AG04450 (cell line): ENCODE measurements at regions not wholly inside any gene's neighbourhood (a gene's known extent, or its start where the extent isn't known, plus 50 kb on each side); places are given as distances from the start of the nearest gene placed in this dataset.
"Not testable (repeated sequence)": the region's sequence is repeated elsewhere in the genome, so short reads cannot be mapped to it uniquely, and the experiment has no call there.

Source experiments
- CTCF ChIA-PET: fragments of 300-600, 350-600 bp; formaldehyde crosslinking; extraction: SDS; loops from one replicate; lab custom pipeline; 2022; ENCODE audit warnings: antibody characterized with exemption, inconsistent platforms; lab: Charles Lee
- POLR2A ChIA-PET: fragments of 350-600 bp; formaldehyde crosslinking; extraction: SDS; loops from one replicate; lab custom pipeline; 2021; ENCODE audit warnings: antibody characterized with exemption, inconsistent platforms; lab: Yijun Ruan, JAX
- DNase-seq: peaks from one replicate; pipeline ENCODE4 v3.0.0-alpha.2; 2011; ENCODE audit warnings: low read depth, low spot score
- H3K27ac ChIP-seq: one replicate; pipeline ENCODE4 v1.5.1; 2012; ENCODE audit warnings: low read depth, low read length, control low read depth
- H3K27me3 ChIP-seq: one replicate; pipeline ENCODE4 v1.6.0; 2012; ENCODE audit warnings: low read length; ENCODE audit not compliant: control insufficient read depth, insufficient read depth
- H3K4me3 ChIP-seq: 2 replicates; pipeline ENCODE4 v1.5.1; 2011; ENCODE audit warnings: mild to moderate bottlenecking, low read depth, low read length, control low read depth
- H3K9me3 ChIP-seq: 2 replicates; pipeline ENCODE4 v1.5.1; 2012; ENCODE audit warnings: low read length; ENCODE audit not compliant: control insufficient read depth, insufficient read depth
- TF ChIP-seq, protein P1 (sequence below): IDR thresholded peaks from 2 replicates; pipeline ENCODE4 v1.5.1; 2011; ENCODE audit warnings: low read depth, low read length, control low read depth, inconsistent platforms

DNA sequence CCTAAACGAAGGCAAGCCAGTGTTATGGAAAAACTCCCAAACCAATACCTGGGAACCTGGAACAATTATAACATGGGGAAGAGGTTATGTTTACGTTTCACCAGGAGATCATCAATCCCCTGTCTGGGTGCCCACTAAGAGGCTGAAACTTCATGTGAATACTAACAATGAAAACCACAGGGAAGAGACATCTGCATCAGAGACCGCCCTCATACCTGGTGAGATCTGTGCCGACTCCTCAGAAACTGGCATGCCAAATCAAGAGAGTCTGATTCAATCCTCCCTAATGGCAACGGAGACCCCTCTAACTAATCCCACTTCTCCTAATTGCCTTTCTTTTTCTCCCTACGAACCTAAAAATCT is 163.2 kb downstream of the IER5 start:
- Histone ChIP-seq H3K4me3 (no peak overlapping the region), H3K27ac (no peak overlapping the region), H3K9me3 (no peaks in the 10 kb centered on the region), H3K27me3 (peaks cover 3% of the 10 kb centered on the region)
- TF ChIP-seq, protein P1, sequence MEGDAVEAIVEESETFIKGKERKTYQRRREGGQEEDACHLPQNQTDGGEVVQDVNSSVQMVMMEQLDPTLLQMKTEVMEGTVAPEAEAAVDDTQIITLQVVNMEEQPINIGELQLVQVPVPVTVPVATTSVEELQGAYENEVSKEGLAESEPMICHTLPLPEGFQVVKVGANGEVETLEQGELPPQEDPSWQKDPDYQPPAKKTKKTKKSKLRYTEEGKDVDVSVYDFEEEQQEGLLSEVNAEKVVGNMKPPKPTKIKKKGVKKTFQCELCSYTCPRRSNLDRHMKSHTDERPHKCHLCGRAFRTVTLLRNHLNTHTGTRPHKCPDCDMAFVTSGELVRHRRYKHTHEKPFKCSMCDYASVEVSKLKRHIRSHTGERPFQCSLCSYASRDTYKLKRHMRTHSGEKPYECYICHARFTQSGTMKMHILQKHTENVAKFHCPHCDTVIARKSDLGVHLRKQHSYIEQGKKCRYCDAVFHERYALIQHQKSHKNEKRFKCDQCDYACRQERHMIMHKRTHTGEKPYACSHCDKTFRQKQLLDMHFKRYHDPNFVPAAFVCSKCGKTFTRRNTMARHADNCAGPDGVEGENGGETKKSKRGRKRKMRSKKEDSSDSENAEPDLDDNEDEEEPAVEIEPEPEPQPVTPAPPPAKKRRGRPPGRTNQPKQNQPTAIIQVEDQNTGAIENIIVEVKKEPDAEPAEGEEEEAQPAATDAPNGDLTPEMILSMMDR = no peak
- DNase-seq = no peak
- ChIA-PET POLR2A (no interaction called here), CTCF (no interaction called here)

DNA sequence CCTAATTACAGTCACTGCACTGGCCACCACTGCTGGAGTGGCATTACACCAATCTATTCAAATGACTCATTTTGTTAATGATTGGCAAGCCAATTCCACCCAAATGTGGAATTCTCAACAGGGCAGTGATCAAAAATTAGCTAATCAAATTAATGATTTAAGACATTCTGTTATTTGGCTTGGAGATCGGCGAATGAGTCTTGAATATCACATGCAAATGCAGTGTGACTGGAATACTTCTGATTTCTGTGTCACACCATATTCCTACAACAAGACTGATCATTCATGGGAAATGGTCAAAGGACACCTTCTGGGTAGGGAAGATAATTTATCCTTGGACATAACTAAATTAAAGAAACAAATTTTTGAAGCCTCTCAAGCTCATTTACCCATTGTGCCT is 165.1 kb downstream of the IER5 start:
- H3K9me3 ChIP-seq, H3K27ac ChIP-seq, H3K27me3 ChIP-seq, POLR2A ChIA-PET, DNase-seq, H3K4me3 ChIP-seq, CTCF ChIA-PET: not testable (repeated sequence)

DNA sequence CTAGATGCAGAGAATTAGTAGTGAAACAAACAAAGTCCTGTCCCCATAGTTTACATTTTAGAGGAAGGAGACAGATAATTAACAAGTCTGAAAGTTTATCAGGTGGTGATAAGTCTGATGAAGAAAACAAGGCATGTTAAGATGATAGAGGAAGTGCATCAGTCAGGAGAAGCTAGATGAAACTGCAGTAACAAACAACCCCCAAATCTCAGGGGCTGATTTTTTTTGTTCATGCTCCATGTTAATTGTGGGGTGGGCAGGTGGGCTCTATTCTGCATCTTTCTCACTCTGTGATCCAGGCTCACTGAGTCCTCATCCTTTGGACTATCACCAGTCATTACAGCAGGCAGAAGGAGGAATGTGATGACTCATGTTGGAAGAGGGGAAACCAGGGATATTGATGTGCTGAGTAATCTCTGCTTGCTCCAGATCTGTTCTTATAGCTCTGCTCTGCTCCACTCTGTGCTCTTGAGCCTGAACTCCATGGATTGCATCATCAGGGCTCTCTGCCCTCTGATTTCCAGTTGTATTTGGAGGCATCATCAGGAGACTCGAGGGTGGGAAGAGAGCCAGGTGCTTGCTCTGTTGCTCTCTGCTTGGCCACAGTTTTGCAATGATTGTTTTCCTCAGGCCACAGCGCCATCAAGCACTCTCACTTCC is 166.9 kb downstream of the IER5 start:
- TF ChIP-seq, protein P1 = no peak
- Histone ChIP-seq H3K4me3 (no peak overlapping the region), H3K27ac (peak overlapping the region; percentile 49), H3K9me3 (no peaks in the 10 kb centered on the region), H3K27me3 (peaks cover 2% of the 10 kb centered on the region)
- ChIA-PET CTCF (no interaction called here), POLR2A (no interaction called here)
- DNase-seq = peak; percentile 94

DNA sequence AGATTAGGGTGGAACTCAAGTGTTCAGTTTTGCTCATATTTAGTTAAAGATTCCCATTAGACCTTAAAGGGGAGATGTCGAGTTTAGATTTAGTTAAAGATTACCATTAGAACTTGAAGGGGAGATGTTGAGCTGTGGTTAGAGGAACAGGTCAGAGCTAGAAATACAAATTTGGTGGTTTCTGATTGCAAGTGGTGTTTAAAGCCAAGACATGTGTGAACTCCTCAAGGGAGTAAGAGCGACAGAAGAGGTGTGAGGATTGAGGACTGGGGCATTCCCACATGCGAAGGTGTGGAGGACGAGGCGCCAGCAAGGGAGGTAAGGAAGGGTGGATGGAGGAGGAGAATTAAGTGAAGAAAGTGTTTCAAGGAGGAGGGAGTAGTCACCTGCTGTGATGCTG is 168.6 kb downstream of the IER5 start:
- CTCF ChIA-PET = interaction anchor here (1.3 kb wide), 1 partner anchor 168 kb away, joined by 3 read pairs; no protein-coding TSS in a partner anchor

DNA sequence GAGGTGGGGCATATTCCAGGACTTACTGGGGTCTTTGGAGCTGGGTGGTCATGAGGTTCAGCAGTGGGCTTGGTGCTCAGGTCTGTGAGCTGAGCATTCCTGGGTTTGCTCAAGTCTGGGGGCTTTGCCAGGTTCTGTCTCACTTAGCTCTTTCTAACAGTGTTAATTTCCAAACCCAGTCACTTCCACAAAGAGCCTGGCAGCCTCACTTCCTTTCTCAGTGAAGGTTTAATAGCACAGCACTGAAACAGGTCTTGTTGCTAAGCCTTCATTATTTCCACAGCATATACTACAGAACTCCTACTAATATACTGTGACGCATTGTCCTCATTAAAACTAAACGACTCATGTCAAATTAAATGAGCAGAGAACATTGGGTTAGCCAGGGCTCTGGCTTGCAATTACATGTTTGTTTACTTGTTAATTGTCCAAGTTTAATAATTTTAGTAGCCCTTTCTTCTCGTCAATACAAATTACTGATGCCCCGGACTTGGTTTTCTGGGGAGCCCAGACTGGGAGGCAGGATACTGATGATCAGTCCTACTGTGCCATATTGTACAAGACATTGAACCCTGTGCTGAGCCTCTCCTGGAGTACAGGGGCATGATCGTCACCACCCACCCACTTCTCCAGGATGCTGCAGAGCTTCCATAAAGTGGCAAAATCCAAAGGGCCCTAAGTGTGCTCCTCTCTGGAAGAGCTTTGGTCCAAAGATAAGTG is 170.7 kb downstream of the IER5 start:
- DNase-seq = no peak
- ChIA-PET CTCF (no interaction called here), POLR2A (no interaction called here)
- Histone ChIP-seq H3K4me3 (no peak overlapping the region), H3K9me3 (no peaks in the 10 kb centered on the region), H3K27me3 (peaks cover 5% of the 10 kb centered on the region), H3K27ac (no peak overlapping the region)
- TF ChIP-seq, protein P1 = no peak

More for the DNA sequence above, 168.6 kb downstream of the IER5 start:
- Histone ChIP-seq H3K27ac (no peak overlapping the region), H3K9me3 (no peaks in the 10 kb centered on the region), H3K27me3 (peaks cover 2% of the 10 kb centered on the region), H3K4me3 (no peak overlapping the region)
- DNase-seq = no peak
- TF ChIP-seq, protein P1 = no peak
- POLR2A ChIA-PET = no interaction called here
